CD14-positive monocyte (primary cell): ENCODE measurements at regions not wholly inside any gene's neighbourhood (a gene's known extent, or its start where the extent isn't known, plus 50 kb on each side); places are given as distances from the start of the nearest gene placed in this dataset.

Experiments
- DNase-seq, 3 donors: peaks; one replicate each; pipeline ENCODE4 v3.0.0-alpha.2; 2011 to 2022
- H2AFZ ChIP-seq: 2 replicates; pipeline ENCODE4 v1.6.0; 2012; ENCODE audit warnings: mild to moderate bottlenecking, low read depth, low read length, inconsistent platforms; ENCODE audit not compliant: insufficient read depth, poor library complexity, severe bottlenecking
- H3K27ac ChIP-seq, 2 donors: 1 replicate in 1 of 2; 2 replicates in 1 of 2; pipeline ENCODE4 v1.5.1; 2012 to 2013; ENCODE audit warnings: low read length in 2 of 2, control low read depth in 1 of 2, inconsistent platforms in 1 of 2, low read depth in 1 of 2, mild to moderate bottlenecking in 1 of 2
- H3K27me3 ChIP-seq, 2 donors: one replicate each; pipeline versions ENCODE4 v1.6.0 to v1.6.1; 2011 to 2013; ENCODE audit warnings: low read length in 2 of 2; ENCODE audit not compliant: control insufficient read depth in 2 of 2, insufficient read depth in 2 of 2
- H3K36me3 ChIP-seq, 2 donors: replicated peaks in 1 of 2; 1 replicate in 1 of 2; 2 replicates in 1 of 2; pipeline versions ENCODE4 v1.5.1 to v1.6.1; 2012 to 2013; ENCODE audit warnings: low read length in 2 of 2, control low read depth in 1 of 2, inconsistent platforms in 1 of 2, mild to moderate bottlenecking in 1 of 2; ENCODE audit not compliant: insufficient read depth in 2 of 2, control insufficient read depth in 1 of 2
- H3K4me1 ChIP-seq, 2 donors: 1 replicate in 1 of 2; 2 replicates in 1 of 2; pipeline versions ENCODE4 v1.5.1 to v1.6.1; 2012 to 2013; ENCODE audit warnings: low read length in 2 of 2, control low read depth in 1 of 2, inconsistent platforms in 1 of 2, mild to moderate bottlenecking in 1 of 2, moderate library complexity in 1 of 2; ENCODE audit not compliant: insufficient read depth in 2 of 2, control insufficient read depth in 1 of 2
- H3K4me2 ChIP-seq: replicated peaks from 2 replicates; pipeline ENCODE3; 2012; ENCODE audit warnings: low read length, moderate library complexity, mild to moderate bottlenecking; ENCODE audit not compliant: poor library complexity, severe bottlenecking; ENCODE audit errors: extremely low read depth
- H3K4me3 ChIP-seq, 3 experiments: fragments of 200-600 bp in 1 of 3; sonication (generic) in 1 of 3; replicated peaks in 1 of 3; 1 replicate in 2 of 3; 2 replicates in 1 of 3; pipeline ENCODE4 v1.5.1; 2011 to 2013; ENCODE audit warnings: low read length in 3 of 3, mild to moderate bottlenecking in 3 of 3, control low read depth in 2 of 3, low read depth in 2 of 3, inconsistent platforms in 1 of 3, moderate library complexity in 1 of 3
- H3K79me2 ChIP-seq: 2 replicates; pipeline ENCODE4 v1.6.0; 2012; ENCODE audit warnings: mild to moderate bottlenecking, control low read depth, inconsistent platforms, low read length, moderate library complexity; ENCODE audit not compliant: insufficient read depth
- H3K9ac ChIP-seq: 2 replicates; pipeline ENCODE4 v1.6.0; 2017; ENCODE audit warnings: low read length, mild to moderate bottlenecking; ENCODE audit not compliant: insufficient read depth, poor library complexity, severe bottlenecking
- H3K9me3 ChIP-seq, 2 donors: replicated peaks in 1 of 2; 1 replicate in 1 of 2; 2 replicates in 1 of 2; pipeline versions ENCODE4 v1.5.1 to v1.6.1; 2012 to 2013; ENCODE audit warnings: low read length in 2 of 2, control low read depth in 1 of 2; ENCODE audit not compliant: control insufficient read depth in 1 of 2, insufficient read depth in 1 of 2
- H4K20me1 ChIP-seq: 2 replicates; pipeline ENCODE4 v1.6.0; 2012; ENCODE audit warnings: mild to moderate bottlenecking, low read length, control low read depth, moderate library complexity; ENCODE audit not compliant: insufficient read depth
- H3K27ac Mint-ChIP-seq, 7 donors: one replicate each; pipeline ENCODE4 v1.8.0; 2020; ENCODE audit warnings: mild to moderate bottlenecking in 7 of 7, mixed read lengths in 7 of 7, moderate library complexity in 6 of 7, inconsistent platforms in 2 of 7
- H3K27me3 Mint-ChIP-seq, 3 donors: one replicate each; pipeline ENCODE4 v1.8.0; 2021 to 2022; ENCODE audit warnings: low read depth in 3 of 3, mild to moderate bottlenecking in 3 of 3, mixed read lengths in 3 of 3, moderate library complexity in 3 of 3, inconsistent platforms in 1 of 3
- H3K36me3 Mint-ChIP-seq, 2 donors: one replicate each; pipeline ENCODE4 v1.8.0; 2020; ENCODE audit warnings: mixed read lengths in 2 of 2, inconsistent platforms in 1 of 2, mild to moderate bottlenecking in 1 of 2
- H3K4me1 Mint-ChIP-seq: one replicate; pipeline ENCODE4 v1.8.0; 2020; ENCODE audit warnings: mild to moderate bottlenecking, mixed read lengths
- H3K4me3 Mint-ChIP-seq, 2 donors: one replicate each; pipeline ENCODE4 v1.8.0; 2020; ENCODE audit warnings: mild to moderate bottlenecking in 2 of 2, mixed read lengths in 2 of 2, moderate library complexity in 1 of 2
- H3K9me3 Mint-ChIP-seq, 7 donors: one replicate each; pipeline ENCODE4 v1.8.0; 2020 to 2022; ENCODE audit warnings: mixed read lengths in 7 of 7, mild to moderate bottlenecking in 6 of 7, moderate library complexity in 6 of 7, inconsistent platforms in 2 of 7
- WGBS: methylation state at CpG from one replicate; pipeline ENCODE4 v1.1.5; 2013; ENCODE audit warnings: missing lambda C conversion rate; ENCODE audit not compliant: insufficient coverage; 5-methylcytosine and 5-hydroxymethylcytosine counted together
- intact Hi-C, 2 donors: fragments of 100-400 bp; cut with micrococcal nuclease; formaldehyde crosslinking; loops; one replicate each; pipeline versions ENCODE4 v1.15.0 to v1.15.1; 2023
- TF ChIP-seq, protein P1 (sequence below): fragments of 200-600 bp; IDR thresholded peaks from one replicate; pipeline ENCODE4 v1.8.0; 2022; ENCODE audit warnings: antibody characterized with exemption, mild to moderate bottlenecking

- H4K20me1 ChIP-seq: no peaks in the 10 kb centered on the region
- no peak overlapping the region for H3K4me3 ChIP-seq
- DNase-seq: no peak
- H3K4me1 ChIP-seq: peaks cover 0 to 15% of the 10 kb centered on the region in 2 donors
- H3K27ac ChIP-seq: no peak overlapping the region
- WGBS: 89% methylated on average over 1 of the region's 2 CpGs
- no peaks in the 10 kb centered on the region for H3K9me3 ChIP-seq
- TF ChIP-seq, protein P1, sequence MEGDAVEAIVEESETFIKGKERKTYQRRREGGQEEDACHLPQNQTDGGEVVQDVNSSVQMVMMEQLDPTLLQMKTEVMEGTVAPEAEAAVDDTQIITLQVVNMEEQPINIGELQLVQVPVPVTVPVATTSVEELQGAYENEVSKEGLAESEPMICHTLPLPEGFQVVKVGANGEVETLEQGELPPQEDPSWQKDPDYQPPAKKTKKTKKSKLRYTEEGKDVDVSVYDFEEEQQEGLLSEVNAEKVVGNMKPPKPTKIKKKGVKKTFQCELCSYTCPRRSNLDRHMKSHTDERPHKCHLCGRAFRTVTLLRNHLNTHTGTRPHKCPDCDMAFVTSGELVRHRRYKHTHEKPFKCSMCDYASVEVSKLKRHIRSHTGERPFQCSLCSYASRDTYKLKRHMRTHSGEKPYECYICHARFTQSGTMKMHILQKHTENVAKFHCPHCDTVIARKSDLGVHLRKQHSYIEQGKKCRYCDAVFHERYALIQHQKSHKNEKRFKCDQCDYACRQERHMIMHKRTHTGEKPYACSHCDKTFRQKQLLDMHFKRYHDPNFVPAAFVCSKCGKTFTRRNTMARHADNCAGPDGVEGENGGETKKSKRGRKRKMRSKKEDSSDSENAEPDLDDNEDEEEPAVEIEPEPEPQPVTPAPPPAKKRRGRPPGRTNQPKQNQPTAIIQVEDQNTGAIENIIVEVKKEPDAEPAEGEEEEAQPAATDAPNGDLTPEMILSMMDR: no peak
- intact Hi-C loops: no loop called here
- no peak overlapping the region for H3K4me3 Mint-ChIP-seq
- H3K4me1 Mint-ChIP-seq: peaks cover 11% of the 10 kb centered on the region
- no peaks in the 10 kb centered on the region for H3K36me3 ChIP-seq
- no peak overlapping the region for H3K27ac Mint-ChIP-seq
- no peak overlapping the region for H3K4me2 ChIP-seq
- H3K9ac ChIP-seq: no peak overlapping the region
- peaks cover 0 to 2% (median 1%) of the 10 kb centered on the region in 3 donors for H3K27me3 Mint-ChIP-seq
- no peaks in the 10 kb centered on the region for H3K79me2 ChIP-seq
- H3K27me3 ChIP-seq: no peaks in the 10 kb centered on the region
- H3K9me3 Mint-ChIP-seq: peaks cover 0 to 5% (median 0%) of the 10 kb centered on the region in 7 donors
- no peaks in the 10 kb centered on the region for H3K36me3 Mint-ChIP-seq
- no peak overlapping the region for H2AFZ ChIP-seq
These were observed 407.6 kb upstream of the HS6ST1 start for GRCh38 chr2:128726236-128726635.

DNA sequence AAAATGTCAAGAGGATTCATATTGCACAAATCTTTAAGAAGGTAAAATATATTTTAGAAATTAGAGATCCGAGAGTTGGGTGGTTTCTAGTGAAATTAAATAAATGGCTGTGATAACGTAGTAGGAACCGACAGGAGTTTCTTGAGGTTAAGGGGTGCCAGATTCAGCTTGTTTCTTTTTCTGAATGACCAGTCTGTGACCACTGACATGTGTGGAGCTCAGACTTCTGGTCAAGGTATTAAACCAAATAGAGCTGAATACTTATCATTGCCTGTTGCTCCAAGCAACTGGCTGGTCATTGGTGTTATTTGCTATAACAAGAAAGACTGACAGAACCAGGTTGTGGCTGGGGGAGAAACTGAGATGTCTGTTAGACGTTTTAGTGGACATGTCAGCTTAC is 408.2 kb upstream of the HS6ST1 start:
- no peak for DNase-seq
- intact Hi-C loops: no loop called here
- H3K4me1 ChIP-seq: peaks cover 0 to 14% of the 10 kb centered on the region in 2 donors
- H3K9me3 ChIP-seq: no peaks in the 10 kb centered on the region
- no peaks in the 10 kb centered on the region for H3K27me3 ChIP-seq
- 92% methylated on average over 3 of the region's 4 CpGs for WGBS
- H2AFZ ChIP-seq: no peak overlapping the region
- Mint-ChIP-seq H3K27ac (no peak overlapping the region), H3K27me3 (peaks cover 0 to 2% (median 1%) of the 10 kb centered on the region in 3 donors), H3K36me3 (peaks cover 0 to 2% of the 10 kb centered on the region in 2 donors), H3K4me3 (no peak overlapping the region), H3K4me1 (peaks cover 11% of the 10 kb centered on the region), H3K9me3 (peaks cover 0 to 6% (median 0%) of the 10 kb centered on the region in 7 donors)
- no peaks in the 10 kb centered on the region for H3K79me2 ChIP-seq
- H3K36me3 ChIP-seq: no peaks in the 10 kb centered on the region
- TF ChIP-seq, protein P1: no peak
- no peaks in the 10 kb centered on the region for H4K20me1 ChIP-seq
- H3K4me2 ChIP-seq: no peak overlapping the region
- H3K9ac ChIP-seq: no peak overlapping the region
- H3K27ac ChIP-seq: no peak overlapping the region
- no peak overlapping the region for H3K4me3 ChIP-seq
